Activated T-cell treated with anti-CD3 and anti-CD28 coated beads for 24 hours (primary cell): ENCODE measurements at regions not wholly inside any gene's neighbourhood (a gene's known extent, or its start where the extent isn't known, plus 50 kb on each side); places are given as distances from the start of the nearest gene placed in this dataset.

Source experiments
- DNase-seq: peaks from one replicate; pipeline ENCODE4 v3.0.0-alpha.2; 2020; ENCODE audit warnings: low read depth

DNA sequence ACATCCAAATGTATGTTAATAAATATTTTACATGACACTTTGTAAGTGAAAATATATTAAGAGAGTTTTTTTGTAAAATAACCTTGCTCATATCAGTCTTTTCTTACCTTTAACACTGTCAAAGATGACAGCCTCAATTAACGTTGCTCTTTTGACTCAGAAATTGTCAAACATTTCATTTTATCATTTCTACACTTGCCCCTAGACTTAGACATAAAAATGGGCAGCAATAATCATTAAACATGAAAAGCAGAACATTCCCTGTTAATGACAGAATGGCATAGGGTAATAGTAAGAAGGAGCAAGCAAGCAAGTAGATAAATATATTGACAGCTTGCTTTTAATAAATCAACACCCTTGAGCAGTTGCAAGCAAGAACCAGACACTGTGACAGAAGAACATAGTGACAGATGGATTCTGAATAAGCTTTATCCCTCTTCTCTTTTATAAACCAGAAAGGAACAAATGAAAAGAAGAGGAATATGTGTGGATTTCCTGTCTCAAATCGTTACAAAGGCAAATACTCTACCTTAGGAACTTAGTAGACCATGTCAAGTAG, 796.0 kb upstream of the CHD1 start:
- DNase-seq = no peak

DNA sequence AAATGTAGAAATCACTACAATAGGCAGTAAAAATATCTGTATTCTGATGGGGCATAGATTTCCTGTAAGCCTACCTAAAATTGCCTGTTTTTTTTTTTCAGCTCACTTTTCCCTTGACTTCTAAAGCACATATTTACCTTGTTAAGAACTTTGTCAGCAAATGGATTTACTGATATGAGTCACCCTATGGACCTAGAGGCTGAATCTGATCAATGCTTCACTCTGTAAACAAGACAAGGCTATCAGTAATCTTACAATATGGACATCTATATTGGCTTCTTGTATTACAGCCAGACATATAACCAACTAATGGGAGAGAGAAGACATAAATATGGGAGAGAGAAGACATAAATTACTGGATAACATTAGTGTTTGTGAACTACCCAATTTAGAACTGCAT, 792.7 kb upstream of the CHD1 start:
- no peak for DNase-seq

DNA sequence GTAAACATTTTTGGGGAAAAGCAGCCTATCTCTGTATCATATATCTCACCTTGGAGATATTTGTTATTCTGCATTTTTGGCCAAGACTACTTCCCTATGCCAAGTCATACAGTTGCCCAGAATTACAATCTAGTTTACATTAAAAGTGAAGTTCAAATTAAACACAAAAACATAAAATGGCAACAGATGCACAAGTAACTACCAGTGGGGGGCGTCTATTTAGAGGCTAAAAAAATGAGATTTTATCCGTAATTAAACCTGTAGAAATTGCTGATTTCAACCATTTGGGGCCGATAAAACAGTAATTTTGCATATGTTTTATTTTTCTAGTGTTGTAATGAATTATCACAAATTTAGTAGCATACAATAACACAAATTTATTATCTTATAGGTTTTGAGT, 787.1 kb upstream of the CHD1 start:
- DNase-seq = no peak

DNA sequence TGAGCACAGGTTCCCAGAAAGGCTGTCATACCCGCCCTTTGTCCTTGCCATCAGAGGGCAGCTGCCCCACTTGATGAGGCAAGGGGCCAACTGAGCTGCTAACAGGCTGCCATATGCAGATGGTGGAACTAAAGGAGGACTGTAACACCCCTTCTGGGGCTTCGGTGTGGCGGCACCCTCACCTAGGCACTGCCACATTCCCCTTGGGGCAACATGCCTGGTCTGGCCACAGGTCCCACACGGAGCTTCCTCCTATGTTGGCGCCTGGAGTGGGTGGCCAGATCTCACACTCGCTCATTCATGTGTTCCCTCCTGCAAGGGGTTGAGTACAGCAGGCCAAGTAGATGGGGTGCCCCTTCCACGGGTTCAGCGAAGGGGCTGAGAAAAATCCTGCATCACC, 777.4 kb upstream of the CHD1 start:
- no peak for DNase-seq

DNA sequence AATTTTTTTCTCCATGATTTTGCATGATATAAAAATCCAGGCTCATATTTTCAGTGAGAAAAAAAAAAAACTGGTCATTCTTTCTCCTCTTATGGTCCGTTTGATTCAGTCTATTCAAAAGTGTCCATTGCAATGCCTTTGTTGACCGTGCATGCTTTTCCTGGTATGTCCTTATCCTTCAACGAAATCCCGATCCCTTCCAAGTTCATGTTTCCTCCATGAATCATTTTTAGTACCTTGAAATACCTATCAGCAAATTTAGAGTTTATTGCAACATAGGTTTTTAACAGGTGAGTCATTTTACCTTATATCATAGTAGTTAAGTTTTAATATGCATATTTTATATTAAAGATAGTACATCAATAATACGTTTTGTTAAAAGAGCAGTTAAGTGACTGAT, 773.8 kb upstream of the CHD1 start:
- DNase-seq = no peak

DNA sequence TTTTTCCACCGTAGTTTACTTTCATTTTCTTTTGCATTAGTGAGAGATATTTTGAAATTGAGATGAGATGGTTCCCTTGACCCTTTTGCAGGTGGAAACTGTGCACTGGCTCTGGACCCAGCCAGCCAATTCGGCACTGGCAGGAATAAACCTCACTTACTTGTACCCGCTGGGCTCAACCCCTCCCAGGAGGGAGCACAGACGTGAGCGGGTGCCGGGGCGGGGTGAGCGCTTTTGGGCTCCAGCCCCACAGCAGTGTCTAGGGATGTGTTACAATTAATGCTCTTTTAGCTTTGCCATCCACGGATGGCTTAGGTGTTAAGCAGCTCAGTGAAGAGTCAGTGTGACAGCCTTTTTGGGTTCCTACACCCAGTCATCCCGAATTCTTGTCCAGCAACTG, 766.1 kb upstream of the CHD1 start:
- no peak for DNase-seq

DNA sequence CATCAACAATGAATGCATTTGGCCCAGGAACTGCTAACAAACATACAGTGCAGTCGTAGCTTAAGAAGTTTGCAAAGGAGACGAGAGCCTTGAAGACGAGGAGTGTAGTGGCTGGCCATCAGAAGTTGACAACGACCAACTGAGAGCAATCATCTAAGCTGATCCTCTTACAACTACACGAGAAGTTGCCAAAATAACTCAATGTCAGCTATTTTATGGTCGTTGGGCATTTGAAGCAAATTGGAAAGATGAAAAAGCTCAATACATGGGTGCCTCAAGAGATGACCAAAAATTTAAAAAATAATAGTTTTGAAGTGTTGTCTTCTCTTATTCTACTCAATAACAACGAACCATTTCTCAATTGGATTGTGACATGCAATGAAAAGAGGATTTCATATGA, 757.7 kb upstream of the CHD1 start:
- DNase-seq = no peak

DNA sequence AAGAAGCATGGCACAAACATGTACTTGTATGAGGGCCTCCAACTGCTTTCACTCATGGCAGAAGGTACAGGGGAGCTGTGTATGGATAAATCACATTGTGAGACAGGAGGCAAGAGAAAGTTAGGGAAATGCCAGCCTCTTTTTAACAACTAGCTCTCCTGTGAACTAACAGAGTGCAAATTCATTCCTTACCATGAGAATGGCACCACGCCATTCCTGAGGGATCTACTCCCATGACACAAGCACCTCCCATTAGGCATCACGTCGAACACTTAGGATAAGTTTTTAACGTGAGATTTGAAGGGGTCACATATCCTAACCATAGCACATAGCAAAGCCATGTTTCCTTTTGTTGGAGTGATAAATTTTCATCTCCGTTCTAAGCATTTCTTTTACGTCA, 747.2 kb upstream of the CHD1 start:
- no peak for DNase-seq

DNA sequence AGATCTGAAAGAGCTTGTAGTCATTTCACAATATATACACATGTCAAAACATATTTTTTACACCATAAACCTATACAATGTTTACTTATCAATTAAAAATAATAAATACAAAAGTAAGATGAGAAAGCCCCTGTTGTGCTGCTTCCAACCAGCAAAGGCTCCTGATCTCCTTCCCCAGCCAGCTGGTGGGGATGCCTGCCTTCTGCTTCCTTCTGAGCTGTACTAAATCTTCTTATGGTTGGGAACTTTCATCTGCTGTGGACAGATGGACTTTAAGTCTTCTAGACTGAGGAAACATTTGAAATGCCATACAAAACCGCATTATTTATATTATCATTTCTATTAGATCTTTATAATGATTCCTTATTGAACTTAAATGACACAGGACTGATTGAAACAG, 745.3 kb upstream of the CHD1 start:
- DNase-seq = no peak

DNA sequence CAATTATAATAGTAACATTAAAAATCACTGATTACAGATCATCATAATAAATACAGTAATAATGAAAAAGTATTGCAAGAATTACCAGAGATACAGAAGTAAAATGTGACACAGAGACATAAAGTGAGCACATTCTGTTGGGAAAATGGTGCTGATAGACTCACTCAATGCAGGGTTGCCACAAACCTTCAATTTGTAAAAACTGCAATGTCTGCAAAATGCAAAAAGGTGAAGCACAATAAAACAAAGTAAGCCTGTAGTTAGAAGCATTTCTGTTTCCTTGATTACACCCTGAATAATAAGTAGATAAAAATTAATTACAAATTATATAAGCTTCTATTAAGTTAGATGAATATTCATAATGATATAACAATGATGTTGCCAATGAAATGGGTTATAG, 736.2 kb upstream of the CHD1 start:
- no peak for DNase-seq

DNA sequence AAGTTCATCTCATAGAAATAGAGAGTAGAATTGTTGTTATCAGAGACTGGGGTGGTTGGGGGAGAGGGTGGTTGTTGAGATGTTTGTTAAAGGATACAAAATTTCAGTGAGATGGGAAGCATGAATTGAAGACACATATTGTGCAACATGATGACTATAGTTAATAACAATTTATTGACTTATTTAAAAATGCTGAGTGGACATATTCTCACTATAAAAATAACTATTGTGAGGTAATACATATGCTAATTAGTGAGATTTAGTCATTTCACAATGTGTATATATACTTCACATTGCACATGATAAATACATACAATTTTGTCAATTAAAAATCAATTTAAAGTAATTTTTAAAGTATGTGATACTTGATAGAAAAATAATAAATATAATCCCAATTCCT, 722.5 kb upstream of the CHD1 start:
- DNase-seq = no peak

DNA sequence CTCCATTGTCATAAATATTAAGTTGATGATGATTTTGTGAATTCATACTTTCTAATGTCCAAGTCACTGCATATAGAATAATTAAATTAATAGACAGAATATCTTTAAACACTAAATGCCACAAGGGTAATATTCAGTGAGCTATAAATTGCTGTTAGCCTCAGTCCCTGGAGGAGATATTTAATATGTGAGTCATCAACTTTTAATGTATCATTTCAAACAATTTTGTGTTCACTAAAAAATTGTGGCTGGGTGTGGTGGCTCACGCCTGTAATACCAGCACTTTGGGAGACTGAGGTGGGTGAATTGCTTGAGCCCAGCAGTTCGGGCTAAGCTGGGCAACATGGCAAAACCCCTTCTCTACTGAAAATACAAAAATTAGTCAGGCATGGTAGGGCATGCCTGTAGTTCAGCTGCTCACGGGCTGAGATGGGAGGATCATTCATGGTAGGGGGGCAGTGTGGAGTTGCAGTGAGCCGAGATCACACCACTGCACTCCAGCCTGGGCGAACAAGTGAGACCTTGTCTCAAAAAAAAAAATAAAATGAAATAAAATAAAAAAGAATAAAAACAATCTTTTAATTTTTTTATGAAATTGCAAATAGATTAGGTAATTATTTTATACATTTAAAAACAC, 717.3 kb upstream of the CHD1 start:
- DNase-seq = no peak

DNA sequence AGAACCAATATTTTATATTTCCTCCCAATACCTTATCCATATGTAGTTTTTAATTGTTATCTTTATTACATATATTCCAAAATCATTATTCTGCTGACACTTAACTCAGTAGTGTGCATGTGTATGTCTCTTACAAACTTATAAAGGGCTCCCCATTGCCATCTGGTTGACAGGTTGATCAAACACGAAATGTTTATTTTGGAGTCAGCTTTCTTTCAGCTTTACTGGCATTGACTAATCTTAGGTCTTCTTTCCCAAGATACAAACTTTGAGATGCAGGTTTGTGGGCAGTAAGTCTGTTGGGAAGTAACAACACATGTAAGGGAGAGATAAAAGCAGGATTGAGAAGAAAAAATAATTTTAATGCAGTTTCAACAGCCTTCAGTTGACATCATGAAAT, 716.0 kb upstream of the CHD1 start:
- DNase-seq = no peak

DNA sequence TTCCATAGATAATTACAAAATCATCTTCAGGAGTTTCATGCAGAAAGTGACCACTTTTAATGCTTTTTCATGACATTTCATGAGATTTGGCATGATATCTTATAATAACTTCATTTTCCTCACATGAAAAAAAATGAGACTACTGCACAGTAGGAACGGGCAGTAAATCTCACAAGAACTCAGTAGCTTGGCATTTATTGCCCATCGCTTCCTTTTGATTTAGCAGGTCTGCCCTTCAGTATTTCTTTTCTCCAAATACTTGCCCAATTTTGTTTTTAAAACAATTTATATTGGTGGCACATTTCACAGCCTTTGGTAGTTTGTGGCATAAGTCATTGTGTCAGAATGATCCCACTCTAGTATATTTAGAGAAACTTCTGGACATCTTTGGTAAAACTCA, 711.8 kb upstream of the CHD1 start:
- no peak for DNase-seq

DNA sequence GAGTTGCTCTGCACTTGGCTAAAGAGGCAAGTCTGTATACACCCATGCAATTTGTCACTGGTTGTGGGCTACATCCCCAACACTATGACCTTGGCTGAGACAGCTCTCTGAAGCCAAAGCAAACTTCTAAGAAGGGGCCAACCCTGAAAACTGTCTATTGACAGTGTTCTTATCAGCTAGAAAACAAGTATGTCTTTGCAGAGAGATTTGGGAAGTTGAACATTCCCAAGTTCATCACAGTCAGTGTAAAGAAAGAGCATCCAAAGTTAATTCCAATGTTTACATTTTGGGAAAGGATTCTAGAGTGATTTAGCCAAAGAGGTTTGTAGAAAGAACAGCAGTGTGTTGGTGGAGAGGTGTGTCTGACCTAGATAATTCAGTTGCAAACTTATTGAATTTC, 711.1 kb upstream of the CHD1 start:
- DNase-seq = no peak

DNA sequence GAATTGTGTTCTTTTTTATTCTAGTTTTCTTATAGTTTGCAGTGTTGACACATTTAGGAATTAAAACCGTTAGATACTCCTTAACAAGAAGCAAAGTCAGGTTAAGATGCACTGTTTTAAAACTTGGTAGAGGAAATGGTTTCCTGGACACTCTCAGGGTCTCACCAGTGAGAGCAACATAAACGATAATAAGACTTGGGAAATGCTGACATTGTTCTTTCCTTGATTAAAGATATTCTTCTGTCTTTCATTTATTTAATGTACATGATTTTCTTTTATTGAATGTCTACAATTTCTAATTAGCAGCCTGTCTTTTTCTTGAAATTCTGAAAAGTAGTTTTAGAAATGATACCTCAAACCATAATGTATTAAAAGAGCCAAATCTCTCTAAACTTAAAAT, 707.9 kb upstream of the CHD1 start:
- no peak for DNase-seq

DNA sequence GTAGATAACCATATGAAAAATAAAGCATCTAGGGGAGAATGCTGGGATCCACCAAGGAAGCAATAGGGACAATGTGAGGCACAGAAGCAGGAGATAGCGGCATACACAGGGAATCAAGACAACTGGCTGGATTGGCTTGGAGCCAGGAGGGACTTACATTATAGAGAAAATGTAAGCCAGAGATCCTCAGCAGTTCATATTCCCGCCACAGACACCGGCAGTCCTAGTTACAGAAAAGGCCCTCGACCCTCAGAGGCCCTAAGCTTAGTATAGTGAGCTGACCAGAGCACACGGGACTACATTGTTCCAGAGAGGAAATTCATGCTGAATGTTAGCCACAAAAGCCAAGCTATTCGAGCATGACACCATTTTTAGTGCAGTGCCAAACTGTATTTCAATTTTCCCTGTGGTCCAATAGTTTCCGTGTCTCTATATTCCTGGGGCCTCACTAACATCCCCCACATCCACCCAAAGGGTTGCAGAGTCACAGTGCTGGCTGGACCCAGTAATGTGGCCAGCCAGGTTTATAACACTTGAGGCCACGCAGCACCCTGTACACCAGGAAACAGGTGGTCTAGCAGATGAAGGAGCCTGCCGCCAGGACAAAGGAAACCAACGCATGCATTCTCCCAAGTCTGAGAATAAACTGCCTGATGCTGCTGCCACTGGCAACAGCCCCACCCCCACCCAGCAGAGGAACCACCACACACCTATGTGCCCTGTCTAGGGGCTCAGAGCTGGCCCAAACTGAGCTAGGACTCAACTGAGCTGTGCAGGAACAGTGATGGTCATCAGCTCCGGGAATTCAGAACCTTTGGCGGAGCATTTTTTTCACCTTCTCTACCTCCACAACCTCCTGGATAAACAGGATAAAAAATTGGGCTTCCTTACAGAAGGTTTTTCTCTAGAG, 693.2 kb upstream of the CHD1 start:
- DNase-seq = no peak

DNA sequence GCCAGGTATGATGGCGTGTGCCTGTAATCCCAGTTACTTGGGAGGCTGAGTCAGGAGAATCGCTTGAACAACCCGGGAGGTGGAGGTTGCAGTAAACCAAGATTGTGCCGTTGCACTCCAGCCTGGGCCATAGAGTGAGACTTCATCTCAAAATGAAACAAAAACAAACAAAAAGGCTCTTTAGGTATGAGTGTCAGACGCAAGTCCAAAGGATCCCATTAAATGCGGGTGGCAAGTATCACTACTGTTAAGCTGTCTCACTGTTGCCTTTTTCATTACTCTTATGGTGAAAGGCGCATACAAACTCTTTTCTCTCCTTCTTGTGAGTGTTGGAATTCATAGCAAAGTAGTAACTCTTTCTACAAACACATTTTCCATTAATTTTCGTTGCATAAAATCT, 688.5 kb upstream of the CHD1 start:
- no peak for DNase-seq

DNA sequence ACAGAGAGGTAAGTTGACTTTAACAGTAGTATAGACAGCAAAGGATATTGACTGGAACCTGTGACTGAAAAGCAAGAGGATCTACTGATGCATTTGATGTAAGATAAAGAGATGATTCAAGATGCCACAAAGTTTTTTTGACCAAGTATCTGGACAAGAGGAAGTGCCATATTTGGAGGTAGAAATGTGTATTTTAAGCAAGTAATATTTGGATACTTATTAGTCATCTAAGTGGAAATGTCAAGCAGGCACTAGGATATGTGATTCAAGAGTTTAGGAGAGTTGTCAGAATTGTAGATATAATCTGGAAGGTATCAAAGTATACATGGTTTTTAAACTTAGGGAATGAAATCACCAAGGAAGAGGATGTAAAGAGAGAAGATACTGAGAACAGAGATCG, 686.1 kb upstream of the CHD1 start:
- no peak for DNase-seq

DNA sequence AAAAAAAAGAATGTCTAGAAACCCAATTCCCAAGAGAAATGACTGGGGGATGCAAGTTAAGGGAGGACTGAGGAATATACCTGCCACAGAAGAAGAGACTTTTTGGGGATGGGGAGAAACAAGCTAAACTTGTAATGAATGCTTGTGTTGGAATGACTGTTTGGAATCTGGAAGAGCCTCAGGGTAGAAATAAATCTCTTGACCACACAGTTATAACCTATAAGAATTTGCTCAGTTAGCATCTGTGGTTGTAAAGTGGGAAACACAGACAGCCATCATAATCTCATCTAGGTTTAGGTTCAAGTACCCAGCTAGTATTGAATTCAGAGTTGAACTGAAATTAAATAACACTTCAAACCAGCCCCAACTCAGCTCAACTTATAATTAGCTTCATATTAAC, 678.3 kb upstream of the CHD1 start:
- no peak for DNase-seq

DNA sequence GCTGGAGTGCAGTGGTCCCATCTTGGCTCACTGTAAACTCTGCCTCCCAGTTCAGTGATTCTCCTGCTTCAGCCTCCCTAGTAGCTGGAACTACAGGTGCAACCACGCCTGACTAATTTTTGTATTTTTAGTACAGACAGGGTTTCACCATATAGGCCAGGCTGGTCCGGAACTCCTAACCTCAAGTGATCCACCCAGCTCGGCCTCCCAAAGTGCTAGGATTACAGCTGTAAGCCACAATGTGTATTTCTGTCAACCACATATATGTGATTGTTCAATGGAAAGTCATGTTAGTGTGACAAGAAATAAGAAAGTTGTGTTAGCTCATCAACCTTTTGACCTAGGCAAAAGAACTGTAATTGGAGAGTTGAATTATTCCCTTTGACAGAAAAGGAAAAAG, 677.1 kb upstream of the CHD1 start:
- DNase-seq = no peak

DNA sequence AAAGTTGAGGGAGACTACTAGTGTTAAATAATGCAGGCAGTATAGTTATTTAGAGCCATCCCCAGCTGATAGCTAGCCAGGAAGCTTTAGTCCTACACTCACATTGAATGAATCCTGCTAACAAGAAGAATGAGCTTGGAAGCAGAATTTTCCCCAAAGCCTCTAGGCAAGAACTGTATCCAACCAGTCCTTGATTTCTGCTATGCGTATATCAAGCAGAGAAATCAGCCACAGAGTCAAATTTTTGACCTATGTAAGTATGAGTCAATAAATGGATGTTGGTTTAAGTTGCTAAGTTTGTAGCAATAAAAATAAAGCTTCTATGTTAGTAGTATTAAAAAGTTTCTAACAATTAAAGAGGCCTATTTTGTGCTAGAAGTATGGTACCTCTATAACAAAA, 672.1 kb upstream of the CHD1 start:
- DNase-seq = no peak

DNA sequence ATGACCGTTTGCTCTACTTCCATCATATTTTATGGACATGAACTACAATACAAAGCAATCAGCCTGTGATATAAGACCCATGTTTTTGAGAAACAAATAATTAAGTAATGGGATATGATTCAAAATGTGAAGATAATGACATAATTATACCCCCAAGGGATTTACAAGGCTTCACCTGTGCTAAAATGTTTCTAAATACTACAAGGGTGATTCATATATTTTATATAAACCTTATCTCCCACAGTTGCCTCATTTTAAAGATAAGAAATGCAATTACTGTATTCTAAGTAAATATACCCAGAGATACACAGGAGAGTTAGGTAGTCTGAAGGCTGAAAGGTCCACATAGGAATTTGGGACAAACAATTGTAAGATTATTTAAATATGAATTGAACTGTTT, 662.0 kb upstream of the CHD1 start:
- no peak for DNase-seq

DNA sequence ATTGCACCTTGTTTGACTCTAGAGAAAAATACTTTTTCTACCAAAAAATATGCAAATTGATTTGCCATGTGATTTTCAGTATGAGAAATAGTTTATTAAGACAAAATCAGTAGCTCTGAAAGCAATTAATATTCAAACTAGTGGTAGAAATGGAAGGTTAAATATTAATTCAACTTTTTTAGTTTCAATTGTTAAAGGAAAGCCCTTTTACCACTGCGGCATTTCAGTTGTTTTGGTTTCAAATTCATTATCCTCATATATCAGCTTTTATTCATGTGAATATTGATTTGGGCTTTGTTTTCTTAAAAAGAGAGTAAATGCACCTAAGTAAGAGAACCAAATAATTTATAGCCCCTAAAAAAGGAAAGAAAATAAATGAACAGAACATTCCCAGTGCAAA, 660.6 kb upstream of the CHD1 start:
- no peak for DNase-seq
